ENCODE measurements at regions not wholly inside any gene's neighbourhood (a gene's known extent, or its start where the extent isn't known, plus 50 kb on each side); places are given as distances from the start of the nearest gene placed in this dataset.

- TF ChIP-seq POLR2A (IDR thresholded peaks at IDR 0.05) = no peak
- TF ChIP-seq, protein P1, sequence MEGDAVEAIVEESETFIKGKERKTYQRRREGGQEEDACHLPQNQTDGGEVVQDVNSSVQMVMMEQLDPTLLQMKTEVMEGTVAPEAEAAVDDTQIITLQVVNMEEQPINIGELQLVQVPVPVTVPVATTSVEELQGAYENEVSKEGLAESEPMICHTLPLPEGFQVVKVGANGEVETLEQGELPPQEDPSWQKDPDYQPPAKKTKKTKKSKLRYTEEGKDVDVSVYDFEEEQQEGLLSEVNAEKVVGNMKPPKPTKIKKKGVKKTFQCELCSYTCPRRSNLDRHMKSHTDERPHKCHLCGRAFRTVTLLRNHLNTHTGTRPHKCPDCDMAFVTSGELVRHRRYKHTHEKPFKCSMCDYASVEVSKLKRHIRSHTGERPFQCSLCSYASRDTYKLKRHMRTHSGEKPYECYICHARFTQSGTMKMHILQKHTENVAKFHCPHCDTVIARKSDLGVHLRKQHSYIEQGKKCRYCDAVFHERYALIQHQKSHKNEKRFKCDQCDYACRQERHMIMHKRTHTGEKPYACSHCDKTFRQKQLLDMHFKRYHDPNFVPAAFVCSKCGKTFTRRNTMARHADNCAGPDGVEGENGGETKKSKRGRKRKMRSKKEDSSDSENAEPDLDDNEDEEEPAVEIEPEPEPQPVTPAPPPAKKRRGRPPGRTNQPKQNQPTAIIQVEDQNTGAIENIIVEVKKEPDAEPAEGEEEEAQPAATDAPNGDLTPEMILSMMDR (IDR thresholded peaks at IDR 0.05) = no peak
These were observed 159.9 kb downstream of the CENPF start for GRCh38 chr1:214762902-214763301.
